SK-N-MC (cell line): ENCODE measurements at regions not wholly inside any gene's neighbourhood (a gene's known extent, or its start where the extent isn't known, plus 50 kb on each side); places are given as distances from the start of the nearest gene placed in this dataset.

Source experiments
- EZH2 ChIP-seq: fragments of 200-600 bp; sonication (generic); IDR thresholded peaks from one replicate; pipeline ENCODE4 v1.6.1; 2017; ENCODE audit warnings: antibody characterized with exemption
- FOXP2 ChIP-seq: optimal IDR thresholded peaks from 2 replicates; pipeline ENCODE3; 2011; ENCODE audit warnings: mild to moderate bottlenecking, moderate library complexity; ENCODE audit not compliant: insufficient read depth; ENCODE audit errors: extremely low read length, control extremely low read depth
- POLR2AphosphoS5 ChIP-seq: IDR thresholded peaks from 2 replicates; pipeline ENCODE4 v1.6.1; 2012; ENCODE audit warnings: mild to moderate bottlenecking, low read depth, low read length, borderline replicate concordance

DNA sequence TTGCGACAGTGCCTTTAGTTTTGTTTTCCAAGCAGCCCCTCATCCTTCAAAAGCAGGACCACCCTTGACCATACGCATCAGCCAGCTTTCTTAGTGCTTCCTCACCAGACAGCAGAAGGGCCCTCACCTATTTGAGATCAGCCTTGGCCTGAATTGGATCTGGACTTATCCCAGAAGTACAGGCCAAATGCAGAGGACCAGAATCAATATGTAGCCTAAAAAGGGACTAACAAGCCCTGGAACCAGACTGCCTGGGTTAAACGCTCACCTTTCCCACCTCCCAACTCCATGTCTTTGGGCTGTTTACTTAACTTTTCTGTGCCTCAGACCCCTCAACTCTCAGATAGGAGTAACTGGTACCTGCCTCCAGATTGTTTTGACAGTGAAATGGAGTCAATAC, 77.7 kb upstream of the ATP6AP2 start:
- TF ChIP-seq EZH2 = no peak
- TF ChIP-seq POLR2AphosphoS5 = no peak
- TF ChIP-seq FOXP2 = no peak
